Hippocampal formation (tissue), 2 donors: ENCODE measurements at regions not wholly inside any gene's neighbourhood (a gene's known extent, or its start where the extent isn't known, plus 50 kb on each side); places are given as distances from the start of the nearest gene placed in this dataset.
"Not testable (repeated sequence)": the region's sequence is repeated elsewhere in the genome, so short reads cannot be mapped to it uniquely, and the experiment has no call there.

Source experiments
- DNase-seq, 2 donors: peaks; one replicate each; lab custom pipeline; 2025; lab: John Stamatoyannopoulos, UW

- DNase-seq, result no peak
Observed at GRCh38 chr3:82177774-82178173, 416.3 kb upstream of the GBE1 start.

DNA sequence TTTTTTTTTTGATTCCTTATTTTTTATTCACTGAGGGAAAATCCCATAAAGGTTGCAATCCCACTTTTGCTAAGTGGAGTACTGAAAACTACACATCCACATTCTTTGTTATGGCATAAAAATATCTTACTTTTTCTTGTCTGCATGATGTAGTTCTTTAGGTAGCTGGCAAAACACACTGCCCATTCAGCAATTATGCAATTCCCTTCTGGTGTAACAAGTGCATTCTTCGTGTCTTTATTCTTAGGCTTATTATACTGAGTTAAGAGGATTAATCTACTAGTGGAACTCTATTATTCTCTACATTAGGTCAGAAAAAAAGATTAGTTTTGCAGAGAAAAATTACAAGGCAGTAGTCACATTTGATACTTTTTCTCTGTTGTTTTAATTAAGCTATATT, 403.8 kb upstream of the GBE1 start:
- DNase-seq, result no peak

GRCh38 chr3:82163907-82164520, 402.6 kb upstream of the GBE1 start:
- no peak for DNase-seq

GRCh38 chr3:82157952-82158351, 396.5 kb upstream of the GBE1 start:
- DNase-seq, result no peak

DNA sequence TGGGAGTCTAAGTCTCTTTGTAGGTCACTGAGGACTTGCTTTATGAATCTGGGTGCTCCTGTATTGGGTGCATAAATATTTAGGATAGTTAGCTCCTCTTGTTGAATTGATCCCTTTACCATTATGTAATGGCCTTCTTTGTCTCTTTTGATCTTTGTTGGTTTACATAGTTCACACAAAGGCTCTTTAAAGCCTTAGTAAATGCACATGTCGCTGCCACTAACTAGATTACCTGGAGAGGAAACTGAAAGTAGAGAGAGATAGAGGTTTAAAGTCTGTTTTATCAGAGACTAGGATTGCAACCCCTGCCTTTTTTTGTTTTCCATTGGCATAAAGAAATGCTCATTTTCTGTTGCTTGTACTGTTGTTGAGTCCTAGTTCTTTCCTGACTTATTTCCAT, 392.4 kb upstream of the GBE1 start:
- not testable (repeated sequence) for DNase-seq

GRCh38 chr3:82145742-82146141, 384.3 kb upstream of the GBE1 start:
- no peak for DNase-seq

DNA sequence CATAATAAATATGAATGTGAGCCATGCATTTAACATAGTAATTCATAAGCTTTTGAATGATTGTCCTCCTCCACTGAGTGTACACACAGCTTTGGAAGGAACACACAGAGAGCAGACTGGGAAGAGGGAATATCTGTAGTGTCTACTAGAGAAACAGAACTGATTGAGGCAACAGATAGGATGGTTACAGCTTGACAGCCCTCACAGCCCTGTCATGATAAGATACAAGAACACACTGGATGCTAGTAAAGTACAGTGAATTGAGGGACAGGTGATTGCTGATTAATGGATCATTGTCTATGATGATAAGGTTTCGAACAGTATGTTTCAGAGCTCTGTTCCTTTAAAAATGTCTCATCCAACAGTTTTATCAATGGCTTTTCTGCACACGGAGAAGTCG, 383.4 kb upstream of the GBE1 start:
- DNase-seq, result no peak

DNA sequence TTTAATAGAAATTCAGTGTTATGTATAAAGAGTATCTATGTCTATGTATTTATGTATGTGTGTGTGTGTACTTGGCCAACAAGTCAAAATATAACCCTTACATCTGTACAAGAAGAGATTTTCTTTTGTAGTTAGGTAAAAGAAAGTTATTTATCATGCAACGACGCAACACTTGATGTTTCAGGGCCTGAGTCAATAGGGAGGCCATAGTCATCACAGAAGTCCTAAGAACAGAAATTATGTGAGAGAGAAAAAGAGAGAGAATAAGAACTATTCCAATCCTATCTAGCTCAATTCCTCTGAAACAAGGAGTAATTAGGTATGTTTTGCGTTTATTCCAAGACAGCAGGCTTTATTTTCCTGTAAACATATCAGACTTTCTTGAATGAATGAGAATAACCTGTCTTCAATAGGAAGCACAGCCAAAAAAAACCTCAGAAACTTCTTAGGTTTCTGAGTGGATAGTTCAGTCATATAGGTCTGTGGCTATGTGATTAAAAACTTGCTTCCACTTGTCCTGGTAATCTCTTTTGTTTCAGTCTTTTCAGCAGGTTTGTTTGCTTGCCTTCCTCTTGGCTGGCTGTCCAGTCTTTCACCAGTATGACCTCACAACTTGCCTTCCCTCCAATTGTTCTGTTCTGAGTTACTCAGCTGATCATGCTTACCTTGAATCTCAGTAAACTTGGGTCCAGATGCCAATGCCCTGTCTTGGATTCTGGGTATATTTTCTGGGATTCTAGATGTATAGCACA, 382.4 kb upstream of the GBE1 start:
- no peak for DNase-seq

GRCh38 chr3:82141592-82141991, 380.1 kb upstream of the GBE1 start:
- DNase-seq, result no peak

DNA sequence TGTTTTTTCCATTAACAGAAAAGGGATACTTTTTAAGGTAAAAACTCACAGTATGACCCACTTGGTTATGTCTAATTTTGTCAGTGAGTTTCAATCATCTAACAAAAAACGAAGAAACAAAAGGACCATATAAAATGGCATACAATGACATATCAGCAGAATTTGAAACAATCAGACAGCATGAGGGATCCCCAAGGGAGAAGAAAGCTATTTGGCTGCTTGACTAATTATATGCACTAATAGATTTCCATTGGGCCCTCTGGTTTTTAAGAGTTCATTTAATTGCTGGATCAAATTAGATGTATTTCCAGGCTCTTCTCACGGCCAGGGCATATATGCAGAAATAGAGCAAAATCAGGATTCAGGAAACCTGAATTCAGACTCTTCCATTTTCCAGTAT, 376.4 kb upstream of the GBE1 start:
- no peak for DNase-seq

DNA sequence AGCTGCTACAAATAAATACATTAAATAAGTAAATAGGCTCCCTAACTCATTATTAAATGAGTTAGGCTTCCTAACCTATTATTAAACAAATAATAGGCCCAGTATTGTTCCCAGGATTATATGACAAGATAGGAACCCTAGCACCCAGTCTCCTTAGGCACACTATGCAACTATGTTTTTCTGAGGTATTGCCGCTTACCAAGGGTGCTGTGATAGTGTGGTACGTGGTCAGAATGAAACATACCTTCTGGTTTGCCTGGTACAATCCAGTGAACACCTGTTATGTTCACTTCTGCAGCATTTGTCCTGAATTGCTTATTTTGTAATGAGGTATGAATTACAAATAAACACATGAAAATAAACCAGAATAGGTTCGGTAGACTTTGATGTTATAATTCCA, 375.6 kb upstream of the GBE1 start:
- no peak for DNase-seq

DNA sequence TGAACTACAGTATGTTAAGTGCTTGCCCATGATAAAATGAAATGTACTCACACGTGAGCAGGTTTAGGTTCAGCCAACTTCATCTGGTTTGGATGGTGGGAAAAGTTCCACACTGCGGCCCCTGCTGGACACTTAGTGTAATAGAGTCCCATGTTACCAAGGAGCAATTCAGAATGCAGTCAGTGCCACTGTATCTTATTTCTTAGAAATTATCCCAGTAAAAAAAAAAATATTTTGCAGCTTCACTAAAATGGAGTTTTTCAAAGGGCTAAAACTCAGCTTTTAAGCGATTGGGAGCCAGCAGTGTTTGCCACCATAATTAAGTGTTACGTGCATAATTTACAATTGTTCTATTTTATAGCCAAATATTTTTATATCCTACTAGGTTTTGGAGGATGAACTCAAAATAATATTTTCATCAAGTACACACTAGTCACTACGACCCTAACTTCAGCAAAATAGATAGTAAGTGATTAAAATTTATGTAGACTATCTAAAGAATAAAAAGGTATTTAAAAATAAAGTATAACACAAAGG, 371.7 kb upstream of the GBE1 start:
- DNase-seq, result peak; percentile 5 to 35

DNA sequence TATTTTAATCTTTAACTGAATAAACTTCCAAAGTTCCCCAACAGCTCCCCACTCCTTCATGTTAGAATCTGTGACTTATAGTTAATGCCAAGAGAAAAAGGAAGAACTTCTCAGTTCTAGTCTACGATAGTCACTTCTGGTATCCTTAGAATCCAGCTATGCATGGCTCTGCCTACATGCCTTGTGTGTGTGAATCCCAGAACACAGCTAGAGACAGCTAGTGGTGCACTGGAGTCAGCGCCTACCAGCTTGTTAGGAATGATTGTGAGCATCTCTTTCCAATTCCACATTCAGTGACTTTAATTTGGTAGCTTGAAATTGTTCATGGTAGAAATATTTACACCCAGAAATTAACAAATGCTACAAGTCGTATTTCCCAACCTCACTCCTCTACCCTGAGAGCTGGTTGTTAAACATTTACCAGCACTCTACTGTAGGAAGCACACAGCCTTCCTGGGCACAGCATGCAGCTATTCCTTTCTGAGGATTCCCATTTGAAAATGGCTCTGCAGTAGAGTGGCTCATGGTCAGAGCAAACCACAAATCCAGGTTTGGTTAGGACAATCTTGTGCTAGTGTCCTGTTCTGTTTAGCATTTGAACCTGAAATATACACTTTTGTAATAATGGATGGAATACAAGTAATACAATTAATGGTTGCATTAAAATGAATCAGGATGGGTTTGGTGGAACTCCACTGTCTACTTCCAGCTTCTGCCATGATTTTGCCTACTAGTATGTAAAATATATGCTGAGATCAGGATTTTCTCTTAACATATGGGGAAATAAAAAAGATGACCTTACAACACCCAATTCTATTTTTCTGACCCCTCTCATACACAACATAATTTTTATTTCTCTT, 371.0 kb upstream of the GBE1 start:
- DNase-seq, result no peak

DNA sequence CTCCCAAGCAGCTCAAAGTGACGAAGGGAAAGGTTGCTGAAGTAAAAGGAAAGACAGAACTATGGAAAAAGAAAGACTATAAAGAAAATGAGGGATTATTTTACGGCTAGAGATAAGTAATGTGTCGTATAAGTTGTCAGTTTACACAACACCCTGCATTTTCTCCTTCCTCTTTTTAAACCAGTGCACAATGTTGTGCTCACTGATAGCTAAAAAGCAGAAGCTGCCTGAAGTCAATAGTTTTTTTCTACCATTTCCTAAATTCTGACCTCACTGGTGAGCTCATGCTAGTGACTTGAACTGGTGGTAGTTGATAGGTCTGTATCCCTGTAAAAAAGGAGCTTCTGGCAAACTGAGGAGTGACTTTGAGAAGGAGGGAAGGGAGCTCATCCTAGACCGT, 368.6 kb upstream of the GBE1 start:
- peak in 1 of 2 donors; percentile 22 for DNase-seq

- no peak for DNase-seq
Observed at GRCh38 chr3:82129221-82129801, 367.9 kb upstream of the GBE1 start.

DNA sequence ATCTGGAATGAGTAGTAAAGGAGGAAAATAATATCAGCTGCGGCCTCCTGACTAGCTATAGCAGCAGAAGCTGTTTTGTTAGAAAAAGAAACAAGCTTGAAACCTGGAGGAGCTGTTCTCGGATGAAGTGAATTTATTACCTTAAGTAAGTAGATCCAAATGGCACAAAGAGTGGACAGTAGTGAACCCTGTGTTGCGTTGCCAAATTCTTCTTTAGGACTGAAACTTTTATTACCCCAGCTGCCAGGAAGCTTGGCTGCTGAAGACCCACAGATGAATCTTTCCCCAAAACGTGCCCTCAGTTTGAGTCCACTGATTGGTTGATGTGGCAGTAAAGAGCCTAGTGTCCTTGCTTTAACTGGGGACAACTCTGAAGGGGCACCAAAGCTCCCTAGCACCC, 366.8 kb upstream of the GBE1 start:
- DNase-seq, result no peak

GRCh38 chr3:82122554-82123345, 361.3 kb upstream of the GBE1 start:
- no peak for DNase-seq

GRCh38 chr3:82114589-82114988, 353.1 kb upstream of the GBE1 start:
- no peak for DNase-seq

GRCh38 chr3:82110721-82111120, 349.3 kb upstream of the GBE1 start:
- DNase-seq, result not testable (repeated sequence)

DNA sequence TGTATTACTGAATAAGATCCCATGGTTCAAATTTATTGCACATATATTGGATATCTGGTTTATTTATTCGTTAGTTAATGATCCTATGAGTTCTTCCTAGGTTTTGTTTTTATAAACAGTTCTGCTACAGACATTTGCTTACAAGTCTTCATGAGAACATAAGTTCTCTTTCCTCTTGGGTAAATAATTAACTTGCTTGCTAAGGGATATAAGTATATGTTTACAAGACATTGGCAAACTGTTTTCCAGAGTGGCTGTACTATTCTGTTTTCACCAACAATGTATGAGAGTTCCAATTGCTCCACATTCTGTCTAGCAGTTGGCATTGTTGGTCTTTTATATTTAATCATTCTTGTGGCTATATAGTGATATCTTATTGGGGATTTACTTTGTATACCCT, 341.8 kb upstream of the GBE1 start:
- DNase-seq, result no peak

GRCh38 chr3:82100378-82100777, 338.9 kb upstream of the GBE1 start:
- DNase-seq, result no peak
